Activated CD4-positive, alpha-beta T cell treated with anti-CD3 and anti-CD28 coated beads, Interleukin-2, amount 10 ng/mL, durations not matched to agents 24 days and 14 days (primary cell): ENCODE measurements at regions not wholly inside any gene's neighbourhood (a gene's known extent, or its start where the extent isn't known, plus 50 kb on each side); places are given as distances from the start of the nearest gene placed in this dataset.
"Not testable (repeated sequence)": the region's sequence is repeated elsewhere in the genome, so short reads cannot be mapped to it uniquely, and the experiment has no call there.

Experiments
- DNase-seq: peaks from one replicate; pipeline ENCODE4 v3.0.0; 2022
- H3K27ac Mint-ChIP-seq: one replicate; pipeline ENCODE4 v1.8.0; 2022; ENCODE audit warnings: mild to moderate bottlenecking, mixed read lengths
- H3K27me3 Mint-ChIP-seq: one replicate; pipeline ENCODE4 v1.8.0; 2022; ENCODE audit warnings: mixed read lengths
- H3K36me3 Mint-ChIP-seq: one replicate; pipeline ENCODE4 v1.8.0; 2022; ENCODE audit warnings: low read depth, mild to moderate bottlenecking, mixed read lengths
- H3K4me1 Mint-ChIP-seq: one replicate; pipeline ENCODE4 v1.8.0; 2021; ENCODE audit warnings: mixed read lengths
- H3K4me3 Mint-ChIP-seq: one replicate; pipeline ENCODE4 v1.8.0; 2022; ENCODE audit warnings: mild to moderate bottlenecking, moderate library complexity, mixed read lengths
- H3K9me3 Mint-ChIP-seq: one replicate; pipeline ENCODE4 v1.8.0; 2021; ENCODE audit warnings: mixed read lengths
- intact Hi-C: fragments of 100-400 bp; cut with micrococcal nuclease; formaldehyde crosslinking; loops from one replicate; pipeline ENCODE4 v1.15.1; 2023

DNA sequence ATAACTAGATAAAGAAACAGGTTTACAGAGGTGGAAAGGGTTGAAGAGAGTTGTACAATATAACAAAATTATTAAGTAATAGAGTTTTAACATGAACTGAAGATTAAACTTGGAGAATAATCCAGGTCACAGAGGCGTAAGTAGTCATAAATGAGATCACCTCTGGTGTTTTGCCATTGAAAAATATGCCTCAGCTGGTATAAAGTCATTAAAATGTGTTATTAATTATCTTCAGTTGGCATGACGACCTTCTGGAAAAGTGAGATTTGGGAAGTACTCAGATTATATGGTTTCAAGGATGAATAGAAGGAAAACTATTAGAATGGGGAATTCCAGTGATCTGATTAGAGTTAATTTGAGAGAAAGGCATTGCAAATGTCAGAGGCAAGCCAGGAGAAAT lies 237.5 kb upstream of the ANXA10 start:
- intact Hi-C loops, result no loop called here
- no peak for DNase-seq
- Mint-ChIP-seq H3K27ac (no peak overlapping the region), H3K36me3 (no peaks in the 10 kb centered on the region), H3K4me3 (no peak overlapping the region), H3K9me3 (no peaks in the 10 kb centered on the region), H3K4me1 (no peaks in the 10 kb centered on the region), H3K27me3 (no peaks in the 10 kb centered on the region)

DNA sequence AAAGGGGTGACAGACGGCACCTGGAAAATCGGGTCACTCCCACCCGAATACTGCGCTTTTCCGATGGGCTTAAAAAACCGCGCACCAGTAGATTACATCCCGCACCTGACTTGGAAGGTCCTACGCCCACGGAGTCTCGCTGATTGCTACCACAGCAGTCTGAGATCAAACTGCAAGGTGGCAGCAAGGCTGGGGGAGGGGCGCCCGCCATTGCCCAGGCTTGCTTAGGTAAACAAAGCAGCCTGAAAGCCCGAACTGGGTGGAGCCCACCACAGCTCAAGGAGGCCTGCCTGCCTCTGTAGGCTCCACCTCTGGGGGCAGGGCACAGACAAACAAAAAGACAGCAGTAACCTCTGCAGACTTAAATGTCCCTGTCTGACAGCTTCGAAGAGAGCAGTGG lies 234.2 kb upstream of the ANXA10 start:
- H3K4me1 Mint-ChIP-seq, H3K27me3 Mint-ChIP-seq, H3K4me3 Mint-ChIP-seq, H3K9me3 Mint-ChIP-seq, H3K27ac Mint-ChIP-seq, H3K36me3 Mint-ChIP-seq, DNase-seq, intact Hi-C loops: not testable (repeated sequence)

DNA sequence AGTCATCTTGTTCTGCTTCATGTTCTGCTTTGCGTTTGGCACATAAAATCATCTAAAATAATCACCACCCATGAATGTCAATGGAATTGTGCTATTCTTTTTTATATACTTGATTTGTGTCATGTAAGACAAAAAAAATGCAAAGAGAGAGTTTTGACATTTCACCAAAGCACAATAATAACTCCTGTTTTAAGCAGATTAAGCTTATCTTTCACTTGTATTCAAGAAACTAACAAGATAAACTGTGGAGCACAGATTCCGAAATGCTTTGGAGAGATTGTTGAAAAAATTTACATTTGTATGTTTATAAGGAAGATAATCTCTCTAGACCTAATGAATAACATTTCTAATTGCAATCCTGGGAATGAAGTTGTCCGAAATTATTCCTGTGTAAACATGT lies 225.1 kb upstream of the ANXA10 start:
- intact Hi-C loops, result no loop called here
- no peak overlapping the region for H3K4me3 Mint-ChIP-seq
- H3K4me1 Mint-ChIP-seq, result no peaks in the 10 kb centered on the region
- H3K27ac Mint-ChIP-seq, result no peak overlapping the region
- no peaks in the 10 kb centered on the region for H3K27me3 Mint-ChIP-seq
- no peak for DNase-seq
- H3K36me3 Mint-ChIP-seq, result no peaks in the 10 kb centered on the region
- no peaks in the 10 kb centered on the region for H3K9me3 Mint-ChIP-seq

DNA sequence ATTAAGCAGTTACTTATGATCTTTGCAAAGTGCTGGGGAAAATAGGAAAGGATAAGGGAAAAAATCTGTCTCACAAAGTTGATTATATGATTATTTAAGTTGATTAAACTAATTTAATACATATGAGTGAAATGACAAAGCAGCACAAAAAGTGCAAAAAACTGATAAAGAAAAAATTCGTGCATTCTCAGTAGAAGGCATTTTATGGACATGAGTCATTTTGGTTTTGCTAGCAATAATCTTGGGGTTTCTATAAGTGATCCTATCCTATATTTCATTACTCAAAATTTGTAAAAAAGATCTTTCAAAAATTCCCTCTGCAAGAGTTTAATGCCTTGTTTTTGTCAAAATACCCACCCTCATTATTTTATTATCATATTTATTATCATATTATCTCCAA lies 224.2 kb upstream of the ANXA10 start:
- Mint-ChIP-seq H3K36me3 (no peaks in the 10 kb centered on the region), H3K4me3 (no peak overlapping the region), H3K27ac (no peak overlapping the region), H3K4me1 (no peaks in the 10 kb centered on the region), H3K27me3 (no peaks in the 10 kb centered on the region), H3K9me3 (no peaks in the 10 kb centered on the region)
- intact Hi-C loops, result no loop called here
- DNase-seq, result no peak

DNA sequence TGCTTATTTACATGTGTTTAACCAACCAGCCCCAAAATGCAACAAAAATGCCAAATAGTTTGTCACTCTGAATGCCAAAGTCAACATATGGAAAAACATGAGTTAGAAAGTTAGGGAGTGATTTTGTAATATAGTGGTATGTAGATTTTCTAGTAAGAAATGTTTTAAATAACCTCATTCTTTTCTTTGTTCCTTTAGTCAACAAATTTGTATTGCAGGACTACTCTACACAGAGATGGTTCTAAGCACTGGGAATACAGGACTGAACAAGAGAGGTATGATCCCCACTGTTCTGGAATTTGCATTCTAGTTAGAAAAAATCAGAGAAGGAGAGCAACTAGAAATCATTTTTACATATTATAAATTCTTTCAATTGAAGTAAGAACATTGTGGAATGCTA lies 218.8 kb upstream of the ANXA10 start:
- DNase-seq, result no peak
- Mint-ChIP-seq H3K27me3 (no peaks in the 10 kb centered on the region), H3K36me3 (no peaks in the 10 kb centered on the region), H3K4me1 (no peaks in the 10 kb centered on the region), H3K9me3 (no peaks in the 10 kb centered on the region), H3K4me3 (no peak overlapping the region), H3K27ac (no peak overlapping the region)
- intact Hi-C loops, result no loop called here

DNA sequence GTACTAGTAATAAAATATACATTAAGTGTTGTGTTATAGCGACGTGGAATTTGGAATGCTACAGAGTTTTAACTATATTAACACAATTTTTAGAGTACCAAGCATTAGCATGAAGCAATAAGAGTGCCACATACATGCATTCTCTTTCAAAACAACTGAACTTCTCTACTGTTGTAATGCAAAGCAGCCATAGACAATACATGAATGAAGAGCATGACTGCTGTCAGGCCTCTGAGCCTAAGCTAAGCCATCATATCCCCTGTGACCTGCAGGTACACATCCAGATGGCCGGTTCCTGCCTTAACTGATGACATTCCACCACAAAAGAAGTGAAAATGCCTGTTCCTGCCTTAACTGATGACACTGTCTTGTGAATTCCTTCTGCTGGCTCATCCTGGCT lies 216.2 kb upstream of the ANXA10 start:
- H3K9me3 Mint-ChIP-seq, H3K4me1 Mint-ChIP-seq, H3K27ac Mint-ChIP-seq, DNase-seq, H3K27me3 Mint-ChIP-seq, intact Hi-C loops, H3K4me3 Mint-ChIP-seq, H3K36me3 Mint-ChIP-seq: not testable (repeated sequence)

DNA sequence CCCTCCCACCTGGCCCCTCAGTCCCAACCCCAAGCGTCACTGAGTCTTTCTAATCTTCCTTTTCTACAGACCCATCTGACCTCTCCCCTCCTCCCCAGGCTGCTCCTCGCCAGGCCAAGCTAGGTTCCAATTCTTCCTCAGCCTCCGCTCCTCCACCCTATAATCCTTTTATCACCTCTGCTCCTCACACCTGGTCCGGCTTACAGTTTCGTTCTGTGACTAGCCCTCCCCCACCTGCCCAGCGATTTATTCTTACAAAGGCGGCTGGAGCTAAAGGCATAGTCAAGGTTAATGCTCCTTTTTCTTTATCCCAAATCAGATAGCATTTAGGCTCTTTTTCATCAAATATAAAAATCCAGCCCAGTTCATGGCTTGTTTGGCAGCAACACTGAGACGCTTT lies 214.5 kb upstream of the ANXA10 start:
- H3K27ac Mint-ChIP-seq, DNase-seq, H3K27me3 Mint-ChIP-seq, intact Hi-C loops, H3K4me1 Mint-ChIP-seq, H3K36me3 Mint-ChIP-seq, H3K9me3 Mint-ChIP-seq, H3K4me3 Mint-ChIP-seq: not testable (repeated sequence)

DNA sequence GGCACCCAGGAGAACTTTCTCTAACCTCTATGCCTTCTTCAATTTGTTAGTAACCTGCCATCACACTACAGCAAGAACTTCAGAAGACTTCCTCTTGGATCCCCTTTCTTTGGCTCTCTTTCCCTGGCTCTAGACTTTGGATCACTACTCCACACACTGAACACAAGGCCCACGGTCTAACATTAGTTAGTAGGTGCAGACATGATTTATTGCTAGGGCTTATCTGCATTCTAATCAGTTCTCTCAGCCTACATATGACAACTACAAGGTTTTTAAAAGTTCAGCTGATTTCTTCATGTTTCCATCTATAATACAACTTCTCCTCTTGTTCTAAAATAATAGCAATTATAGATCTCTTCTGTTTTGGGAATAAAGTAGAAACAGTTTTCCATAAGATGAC lies 209.1 kb upstream of the ANXA10 start:
- Mint-ChIP-seq H3K27ac (no peak overlapping the region), H3K36me3 (no peaks in the 10 kb centered on the region), H3K4me3 (no peak overlapping the region), H3K27me3 (no peaks in the 10 kb centered on the region), H3K4me1 (no peaks in the 10 kb centered on the region), H3K9me3 (no peaks in the 10 kb centered on the region)
- no peak for DNase-seq
- intact Hi-C loops, result no loop called here

DNA sequence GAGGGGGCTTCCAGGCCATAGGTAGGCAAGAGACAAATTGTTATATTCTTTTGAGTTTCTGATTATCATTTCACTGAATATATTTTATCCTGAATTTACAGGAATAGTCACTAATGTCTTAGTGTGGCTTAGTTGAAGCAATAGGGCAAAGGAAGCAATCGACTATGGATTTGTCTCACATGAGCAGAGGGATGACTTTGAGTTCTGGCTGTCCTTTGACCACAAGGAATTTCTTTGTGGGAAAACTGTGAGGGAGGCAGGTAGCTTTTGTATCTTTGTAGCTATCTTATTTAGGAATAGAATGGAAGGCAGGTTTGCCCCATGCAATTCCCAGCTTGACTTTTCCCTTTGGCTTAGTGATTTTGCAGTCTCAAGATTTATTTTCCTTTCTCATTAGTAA lies 207.3 kb upstream of the ANXA10 start:
- Mint-ChIP-seq H3K36me3 (no peaks in the 10 kb centered on the region), H3K27ac (no peak overlapping the region), H3K4me3 (no peak overlapping the region), H3K4me1 (no peaks in the 10 kb centered on the region), H3K9me3 (no peaks in the 10 kb centered on the region), H3K27me3 (no peaks in the 10 kb centered on the region)
- intact Hi-C loops, result no loop called here
- DNase-seq, result no peak

DNA sequence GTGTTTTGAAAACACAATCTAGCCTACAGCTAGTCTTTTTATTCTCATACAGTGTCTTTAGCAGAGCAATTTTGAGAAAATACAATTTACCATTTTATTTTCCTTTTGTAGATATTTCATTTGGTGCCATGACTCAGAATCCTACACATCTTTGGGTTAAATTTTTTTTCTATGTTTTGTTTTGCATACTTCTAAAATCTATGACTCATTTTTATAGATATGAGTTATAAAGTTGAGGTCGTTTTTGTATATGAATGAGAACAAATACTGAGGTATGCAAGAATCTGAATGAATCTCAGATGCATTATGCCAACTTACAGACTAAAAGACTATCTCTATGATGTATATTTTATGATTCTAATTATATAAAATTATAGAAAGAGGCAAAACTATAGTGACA lies 206.5 kb upstream of the ANXA10 start:
- H3K4me3 Mint-ChIP-seq, result no peak overlapping the region
- no peaks in the 10 kb centered on the region for H3K4me1 Mint-ChIP-seq
- no peak for DNase-seq
- intact Hi-C loops, result no loop called here
- H3K9me3 Mint-ChIP-seq, result no peaks in the 10 kb centered on the region
- no peaks in the 10 kb centered on the region for H3K27me3 Mint-ChIP-seq
- no peak overlapping the region for H3K27ac Mint-ChIP-seq
- H3K36me3 Mint-ChIP-seq, result no peaks in the 10 kb centered on the region

DNA sequence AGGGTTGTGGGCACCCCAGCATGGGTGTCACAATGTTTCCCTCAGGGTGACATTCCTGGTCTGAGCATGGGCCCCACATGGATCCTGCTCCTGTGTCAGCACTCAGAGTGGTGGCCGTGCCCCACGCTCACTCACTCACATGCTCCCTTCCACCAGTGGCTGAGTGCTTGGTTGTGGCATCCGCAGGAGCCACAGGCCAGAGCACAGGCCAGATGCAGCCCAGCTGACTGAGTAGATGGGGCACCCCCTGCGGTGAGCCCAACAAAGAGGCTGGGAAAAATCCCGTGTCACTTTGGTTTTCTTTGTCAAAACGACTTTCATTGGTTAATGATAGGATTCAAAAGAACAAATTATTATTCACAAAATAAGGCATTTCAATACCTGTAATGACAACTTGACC lies 204.6 kb upstream of the ANXA10 start:
- Mint-ChIP-seq H3K9me3 (no peaks in the 10 kb centered on the region), H3K27me3 (no peaks in the 10 kb centered on the region), H3K27ac (no peak overlapping the region), H3K36me3 (no peaks in the 10 kb centered on the region), H3K4me1 (no peaks in the 10 kb centered on the region), H3K4me3 (no peak overlapping the region)
- intact Hi-C loops, result no loop called here
- no peak for DNase-seq

DNA sequence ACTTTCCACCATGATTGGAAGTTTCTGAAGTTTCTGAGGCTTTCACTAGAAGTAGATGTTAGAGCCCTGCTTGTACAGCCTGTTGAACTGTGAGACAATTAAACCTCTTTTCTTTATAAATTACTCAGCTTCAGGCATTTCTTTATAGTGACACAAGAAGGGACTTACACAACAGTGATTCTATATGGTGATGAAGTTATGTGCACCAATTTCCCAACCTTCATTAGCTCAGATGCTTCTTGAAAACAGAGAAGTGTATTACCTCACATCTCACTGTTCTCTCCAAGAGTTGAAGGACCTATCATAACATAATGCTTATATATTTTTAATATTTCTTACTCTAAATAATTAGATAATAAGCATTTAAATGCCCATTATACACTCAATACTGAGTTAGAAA lies 202.1 kb upstream of the ANXA10 start:
- H3K9me3 Mint-ChIP-seq, result no peaks in the 10 kb centered on the region
- no peak overlapping the region for H3K4me3 Mint-ChIP-seq
- intact Hi-C loops, result no loop called here
- H3K27ac Mint-ChIP-seq, result no peak overlapping the region
- no peaks in the 10 kb centered on the region for H3K27me3 Mint-ChIP-seq
- DNase-seq, result no peak
- no peaks in the 10 kb centered on the region for H3K4me1 Mint-ChIP-seq
- no peaks in the 10 kb centered on the region for H3K36me3 Mint-ChIP-seq

DNA sequence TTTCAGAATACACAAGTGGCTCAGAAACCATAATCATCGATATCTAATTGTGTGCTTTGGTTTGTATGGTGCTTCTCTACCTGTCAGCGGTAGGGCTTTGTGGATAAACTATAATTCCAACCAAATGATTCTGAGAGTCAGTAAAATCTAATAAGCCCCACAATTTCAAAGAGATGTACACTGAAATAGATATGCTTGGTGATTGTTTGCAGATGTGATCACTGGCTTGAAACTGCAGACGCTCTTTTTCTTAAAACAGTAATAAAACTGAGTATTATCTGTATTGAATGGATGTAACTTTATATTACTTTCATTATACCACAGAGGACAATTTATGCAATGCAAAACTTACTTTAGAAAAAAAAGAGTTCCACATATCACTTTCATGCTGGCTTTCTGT lies 198.8 kb upstream of the ANXA10 start:
- Mint-ChIP-seq H3K27ac (no peak overlapping the region), H3K4me3 (no peak overlapping the region), H3K9me3 (no peaks in the 10 kb centered on the region), H3K4me1 (no peaks in the 10 kb centered on the region), H3K36me3 (no peaks in the 10 kb centered on the region), H3K27me3 (no peaks in the 10 kb centered on the region)
- DNase-seq, result no peak
- intact Hi-C loops, result no loop called here

DNA sequence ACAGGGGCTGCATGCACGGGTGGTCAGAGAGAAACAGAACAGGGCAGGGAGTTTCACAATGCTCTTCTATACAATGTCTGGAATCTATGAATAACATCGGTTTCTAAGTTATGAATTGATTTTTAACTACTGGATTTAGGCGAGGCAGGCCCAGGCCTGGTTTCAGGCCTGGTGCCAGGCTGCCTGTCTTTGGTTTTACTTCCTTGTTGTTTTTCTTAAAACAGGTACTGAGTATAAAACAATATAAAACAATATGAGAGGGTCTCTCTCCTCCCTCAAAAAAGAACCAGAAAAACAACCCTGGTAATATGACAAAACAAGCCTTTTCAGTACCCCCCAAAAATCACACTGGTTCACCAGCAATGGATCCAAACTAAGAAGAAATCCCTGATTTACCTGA lies 196.1 kb upstream of the ANXA10 start:
- H3K4me1 Mint-ChIP-seq, intact Hi-C loops: not testable (repeated sequence)

DNA sequence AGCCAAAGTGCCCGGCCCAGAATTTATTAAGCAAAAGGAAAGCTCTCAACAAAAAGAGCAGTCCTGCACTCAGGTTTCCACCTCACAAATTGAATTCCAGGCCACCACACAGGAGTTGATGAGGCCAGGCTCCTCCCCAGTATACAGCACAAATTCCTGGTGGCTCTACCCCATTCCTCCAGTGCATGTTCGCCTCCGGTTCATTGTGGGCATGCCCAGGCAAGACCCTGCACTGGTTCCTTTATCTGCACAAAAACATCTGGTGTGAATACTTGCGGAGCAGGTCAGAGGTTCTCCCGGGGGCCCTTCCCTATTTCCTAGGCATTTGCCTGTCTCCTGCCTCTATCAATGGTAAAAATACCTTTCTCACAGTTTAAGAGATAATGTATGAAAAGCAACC lies 195.2 kb upstream of the ANXA10 start:
- DNase-seq, result no peak
- no peaks in the 10 kb centered on the region for H3K36me3 Mint-ChIP-seq
- no peak overlapping the region for H3K4me3 Mint-ChIP-seq
- no peaks in the 10 kb centered on the region for H3K9me3 Mint-ChIP-seq
- no peak overlapping the region for H3K27ac Mint-ChIP-seq
- H3K27me3 Mint-ChIP-seq, result no peaks in the 10 kb centered on the region
- intact Hi-C loops, result no loop called here
- no peaks in the 10 kb centered on the region for H3K4me1 Mint-ChIP-seq

More for the DNA sequence above, 196.1 kb upstream of the ANXA10 start:
- DNase-seq, H3K4me3 Mint-ChIP-seq, H3K27ac Mint-ChIP-seq, H3K9me3 Mint-ChIP-seq, H3K27me3 Mint-ChIP-seq, H3K36me3 Mint-ChIP-seq: not testable (repeated sequence)

DNA sequence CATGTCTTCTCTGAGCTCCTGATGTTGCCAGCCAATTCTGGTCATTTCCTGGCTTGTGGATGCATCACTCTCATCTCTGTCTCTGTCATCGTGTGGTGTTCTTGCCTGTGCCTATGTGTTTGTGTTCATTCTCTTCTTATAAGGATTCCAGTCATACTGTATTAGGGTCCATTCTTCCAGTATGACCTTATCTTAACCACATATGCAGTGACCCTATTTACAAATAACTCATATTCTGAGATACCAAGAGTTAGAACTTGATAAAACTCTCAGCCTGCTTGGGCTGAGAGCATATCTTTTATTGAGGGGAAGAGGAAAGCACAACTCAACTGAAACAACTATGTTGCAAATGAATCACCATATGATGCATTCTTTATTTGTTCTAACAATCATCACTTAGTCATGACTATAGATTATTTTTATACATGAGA lies 189.0 kb upstream of the ANXA10 start:
- Mint-ChIP-seq H3K4me3 (no peak overlapping the region), H3K27ac (no peak overlapping the region), H3K36me3 (no peaks in the 10 kb centered on the region), H3K4me1 (no peaks in the 10 kb centered on the region), H3K27me3 (no peaks in the 10 kb centered on the region), H3K9me3 (no peaks in the 10 kb centered on the region)
- DNase-seq, result no peak
- intact Hi-C loops, result no loop called here
